ENCODE measurements at regions not wholly inside any gene's neighbourhood (a gene's known extent, or its start where the extent isn't known, plus 50 kb on each side); places are given as distances from the start of the nearest gene placed in this dataset.

GRCh38 chr15:70200511-70201424 lies 103.1 kb upstream of the TLE3 start:
- TF ChIP-seq CTCF (IDR thresholded peaks at IDR 0.05; ENCODE audit: poor library complexity) (no peak), EZH2phosphoT487 (IDR thresholded peaks at IDR 0.05; ENCODE audit: low read depth, severe bottlenecking, unreplicated experiment) (no peak)

Measured in hepatocyte (in vitro differentiated cells).